ENCODE measurements at regions not wholly inside any gene's neighbourhood (a gene's known extent, or its start where the extent isn't known, plus 50 kb on each side); places are given as distances from the start of the nearest gene placed in this dataset.

DNA sequence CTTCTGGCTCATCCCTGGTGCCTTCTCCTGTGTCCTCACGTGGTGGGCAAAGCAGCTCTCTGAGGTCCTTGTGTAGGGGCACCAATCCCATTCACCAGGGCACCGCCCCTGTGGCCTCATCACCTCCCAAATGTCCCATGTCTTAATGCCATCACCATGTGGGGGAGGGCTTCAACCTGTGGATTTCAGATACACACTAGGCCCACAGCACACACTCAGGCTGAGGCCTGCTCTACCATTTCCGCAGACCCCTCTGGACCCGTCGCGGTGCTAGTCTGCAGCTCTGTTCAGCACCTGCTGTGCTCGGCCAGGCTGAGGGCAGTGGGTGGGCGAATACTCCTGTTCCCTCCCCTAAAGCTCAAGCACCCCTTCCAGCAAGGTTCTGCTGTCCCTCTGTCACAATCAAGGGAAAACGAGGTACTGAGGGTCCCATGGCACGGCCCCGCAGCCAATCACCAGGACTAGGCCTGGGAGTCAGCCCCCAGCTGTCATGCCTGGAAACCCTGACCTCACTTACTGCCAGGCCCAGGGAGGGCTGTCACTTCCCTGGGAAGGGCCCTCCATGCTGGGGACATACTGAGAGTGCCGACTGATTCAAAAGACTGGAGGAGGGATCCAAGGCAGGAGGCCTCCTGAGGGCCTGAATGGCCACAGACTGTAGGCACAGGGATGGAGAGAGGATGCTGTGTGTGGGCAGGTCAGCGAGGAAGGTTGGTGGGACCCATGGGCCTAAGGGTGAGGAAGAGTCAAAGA lies 123.8 kb upstream of the RET start:
- DNase-seq: no peak

DNA sequence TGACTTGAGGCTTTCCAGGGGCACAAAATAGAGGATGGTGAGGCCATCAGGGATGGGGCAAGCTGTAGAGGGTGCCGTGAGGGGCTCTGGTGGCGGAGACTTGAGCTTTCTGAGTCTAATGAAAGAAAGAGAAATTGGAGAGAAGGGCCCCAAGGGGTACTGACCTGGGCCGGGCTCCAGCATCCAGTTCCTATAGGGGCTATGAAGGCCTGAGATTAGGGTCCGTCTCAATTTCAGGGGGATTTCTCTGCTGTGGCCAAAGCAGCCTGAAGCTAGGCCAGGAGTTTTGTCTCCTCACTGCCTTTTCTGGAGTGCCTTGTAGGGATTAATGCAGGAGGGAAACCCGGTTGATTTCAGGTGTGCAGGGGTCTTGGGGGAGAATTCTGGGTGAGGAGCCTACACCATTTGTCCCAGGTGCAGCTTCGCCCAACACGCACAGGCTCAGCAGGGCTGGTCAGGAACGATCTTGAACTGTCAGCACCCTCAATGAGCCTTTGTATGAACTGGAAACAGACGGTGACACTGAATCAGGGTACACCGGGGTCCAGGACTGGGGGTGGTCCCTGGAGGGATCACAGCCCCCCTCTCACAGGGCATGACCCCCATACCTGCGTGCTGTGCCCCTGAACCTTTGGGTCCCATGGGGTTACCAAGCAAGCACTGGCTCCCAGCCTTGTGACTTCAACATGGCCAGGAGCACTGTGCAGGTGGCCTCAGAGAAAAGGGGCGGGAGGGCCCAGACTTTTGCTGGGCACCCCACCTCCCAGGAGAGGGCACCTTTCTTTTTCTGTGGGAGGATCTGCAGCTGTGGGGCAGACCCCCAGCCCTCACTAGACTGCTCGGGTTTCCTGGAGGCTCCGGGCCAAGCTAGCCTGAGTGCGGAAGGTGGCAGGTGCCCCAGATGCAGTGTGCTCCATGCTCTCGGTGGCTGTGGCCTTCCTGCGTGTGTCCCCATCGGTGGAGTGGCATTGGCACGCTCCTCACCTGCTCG lies 122.9 kb upstream of the RET start:
- no peak for DNase-seq

DNA sequence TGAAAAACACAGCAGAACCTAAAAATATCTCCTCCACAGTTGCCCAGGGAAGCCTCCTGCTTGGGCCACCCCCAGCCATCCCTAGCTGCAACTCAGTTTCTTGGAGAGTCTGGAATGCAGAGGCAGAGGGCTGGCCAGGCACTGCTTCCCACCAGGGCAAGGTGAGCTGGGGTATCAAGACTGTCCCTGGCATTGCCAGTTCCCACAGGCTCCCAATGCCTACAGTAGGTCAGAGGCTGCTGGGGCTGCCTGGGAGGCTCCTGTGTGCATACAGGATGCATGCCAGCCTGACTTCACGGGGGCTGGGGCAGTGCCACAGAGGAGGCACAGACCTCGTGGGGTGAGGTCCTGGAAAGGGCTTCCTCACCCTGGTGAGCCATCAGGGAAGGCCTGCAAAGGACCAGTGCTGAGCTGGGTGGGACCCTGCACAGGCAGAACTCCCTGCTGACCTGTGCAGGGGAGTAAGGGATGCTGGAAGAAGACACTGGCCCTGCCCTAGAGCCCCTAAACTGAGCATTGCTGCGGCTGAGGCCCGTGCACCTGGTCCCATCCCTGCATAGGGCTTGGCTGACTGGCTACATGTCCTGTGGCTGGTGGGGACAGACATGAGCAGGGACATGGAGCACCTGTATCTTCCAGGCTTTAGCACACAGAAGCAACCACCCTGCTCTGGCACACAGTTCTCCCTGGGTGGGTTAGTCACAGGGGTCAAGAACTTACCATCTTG lies 121.9 kb upstream of the RET start:
- DNase-seq: no peak

DNA sequence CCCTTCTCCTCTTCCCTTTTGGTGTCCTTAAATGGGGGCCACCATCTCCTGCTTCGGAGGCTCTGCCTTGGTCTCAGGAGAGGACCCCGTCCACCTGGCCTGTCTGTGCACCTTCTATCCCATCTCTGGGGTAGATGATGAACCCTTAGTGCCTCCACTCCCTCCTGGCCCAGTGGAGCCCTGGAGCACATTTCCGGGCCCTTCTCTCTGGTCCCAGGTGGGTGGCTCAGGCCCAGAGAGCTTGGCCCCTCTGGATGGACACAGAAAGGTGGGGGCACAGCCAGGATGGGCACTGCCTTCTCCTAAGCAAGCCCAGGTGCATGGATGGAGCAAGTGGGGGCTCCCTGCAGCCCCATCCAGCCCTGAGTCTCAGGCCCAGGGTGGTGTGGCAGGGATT lies 121.4 kb upstream of the RET start:
- DNase-seq: no peak

DNA sequence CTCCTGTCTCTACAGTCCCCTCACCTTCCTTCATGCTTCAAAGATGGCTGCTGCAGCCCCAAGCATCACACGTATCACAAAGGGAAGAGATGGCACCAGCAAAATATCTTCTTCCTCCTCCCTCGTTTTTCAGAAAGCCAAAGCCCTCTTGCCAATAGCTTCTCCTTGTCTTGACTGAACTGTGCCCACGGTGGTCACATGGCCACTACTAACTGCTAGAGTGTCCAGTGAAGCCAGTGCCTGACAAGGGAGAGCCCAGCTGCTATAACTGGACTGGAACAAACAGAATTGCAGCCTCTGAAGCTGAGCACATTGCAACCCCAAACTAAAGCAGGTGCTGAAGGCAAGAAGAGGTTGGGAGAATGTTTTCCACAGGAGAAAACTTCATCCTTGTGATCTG lies 120.8 kb upstream of the RET start:
- DNase-seq: no peak

DNA sequence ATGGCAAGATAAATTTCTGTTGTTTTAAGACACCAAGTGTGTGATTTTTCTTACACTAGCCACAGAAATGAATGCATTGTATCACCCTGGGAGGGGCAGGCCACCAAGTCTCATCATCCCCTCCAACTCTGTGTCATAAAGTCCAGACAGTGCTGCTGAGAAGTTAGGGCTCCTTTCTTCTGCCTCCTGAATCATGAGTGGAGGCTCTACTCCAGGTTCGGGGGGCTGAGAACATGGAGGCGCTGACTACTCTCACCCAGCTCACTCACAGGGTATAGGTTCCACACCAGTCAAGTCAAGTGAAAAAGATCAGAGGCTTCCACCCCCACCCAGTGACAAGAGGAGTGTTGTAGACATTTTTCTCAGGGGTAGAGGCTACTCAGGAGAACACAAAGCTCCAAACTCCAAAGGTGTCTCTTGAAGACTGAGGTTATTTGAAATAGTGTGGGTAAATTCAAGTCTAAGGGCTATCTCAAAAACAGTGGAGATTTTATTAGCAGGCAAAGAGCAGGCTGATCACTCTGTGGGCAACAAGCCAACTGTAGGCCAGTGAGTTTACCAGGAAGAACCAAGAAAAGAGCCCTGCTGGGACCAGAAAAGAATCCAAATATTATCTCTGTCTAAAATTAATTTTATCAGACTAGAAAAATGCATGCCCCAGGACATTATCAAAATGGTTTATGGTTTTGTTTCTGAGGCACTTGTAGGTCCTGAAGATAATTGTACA lies 118.6 kb upstream of the RET start:
- no peak for DNase-seq

DNA sequence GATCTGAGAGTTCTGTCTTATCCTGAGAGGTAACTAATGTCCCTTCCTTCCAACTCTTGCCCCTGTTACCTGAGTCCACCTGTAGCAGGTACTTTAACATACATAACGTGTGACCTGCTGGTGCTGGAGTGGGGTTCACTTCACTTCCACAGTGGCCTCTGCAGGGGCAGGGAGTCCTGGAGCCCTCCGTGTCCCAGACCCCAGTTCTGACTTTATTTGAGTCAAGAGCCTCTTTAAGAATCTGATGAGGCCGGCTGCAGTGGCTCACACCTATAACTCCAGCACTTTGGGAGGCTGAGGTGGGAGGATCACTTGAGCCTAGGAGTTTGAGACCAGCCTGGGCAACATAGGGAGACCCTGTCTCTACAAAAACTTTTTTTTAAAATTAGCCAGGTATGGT lies 117.0 kb upstream of the RET start:
- DNase-seq: no peak

DNA sequence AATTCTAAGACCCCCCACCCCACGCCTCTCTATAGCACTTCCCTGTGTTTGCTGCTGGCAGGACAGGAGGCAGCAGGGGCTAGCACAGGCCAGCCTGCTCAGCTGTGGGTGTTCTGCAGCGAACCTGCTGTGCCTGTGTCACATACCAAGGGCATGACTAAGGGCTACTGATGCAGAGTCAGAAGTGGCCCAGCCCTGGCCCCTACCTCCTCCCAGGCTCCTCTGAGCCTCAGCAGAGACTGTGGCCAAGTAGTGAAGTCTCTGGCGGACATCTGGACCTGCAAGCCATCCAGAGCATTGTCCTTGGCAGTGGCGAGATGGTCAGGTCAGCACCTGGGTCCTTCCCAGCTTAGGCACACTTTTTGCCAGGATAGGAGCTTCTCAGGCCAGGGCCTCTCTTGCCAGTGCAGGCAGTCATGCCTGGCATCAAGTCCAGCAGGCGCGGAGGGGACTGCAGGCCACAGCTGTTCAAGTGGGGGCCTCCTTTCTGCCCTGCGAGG lies 116.3 kb upstream of the RET start:
- DNase-seq: no peak

DNA sequence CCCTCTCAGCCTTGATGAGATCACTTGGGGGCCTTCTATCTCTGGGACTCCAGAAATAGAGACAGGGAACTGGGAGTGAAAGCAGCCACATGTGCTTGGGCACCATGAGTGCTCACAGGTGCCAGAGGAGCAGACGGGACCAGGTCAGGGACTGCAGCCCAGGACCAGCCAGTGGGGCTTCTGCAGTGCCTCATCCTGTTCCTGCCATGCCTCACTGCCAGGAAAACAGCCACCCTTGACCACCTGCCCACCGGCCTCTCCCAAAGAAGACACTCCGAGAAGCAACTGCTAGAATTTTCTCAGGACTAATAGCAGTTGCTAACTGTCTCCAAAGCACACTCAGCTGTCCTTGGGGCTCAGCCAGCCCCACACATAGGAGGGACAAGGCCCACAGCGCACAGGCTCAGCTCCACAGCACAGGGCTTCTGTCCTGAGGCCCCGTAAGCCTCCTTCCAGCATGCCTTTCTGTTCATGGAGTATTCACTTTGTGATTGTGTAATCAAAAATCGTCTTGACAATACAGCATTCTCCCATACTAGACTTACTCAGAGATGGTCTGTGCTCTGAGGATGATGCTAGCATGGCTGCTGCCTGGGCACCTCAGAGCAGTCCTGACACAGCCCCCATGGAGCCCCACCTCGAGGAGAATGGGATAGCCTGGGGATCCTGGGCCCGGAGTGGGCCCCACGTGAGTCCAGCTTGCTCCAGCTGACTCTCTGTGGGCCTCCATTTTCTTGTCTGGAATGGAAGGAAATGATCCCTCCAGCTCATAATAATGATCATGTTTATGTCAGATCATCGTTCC lies 115.7 kb upstream of the RET start:
- no peak for DNase-seq

DNA sequence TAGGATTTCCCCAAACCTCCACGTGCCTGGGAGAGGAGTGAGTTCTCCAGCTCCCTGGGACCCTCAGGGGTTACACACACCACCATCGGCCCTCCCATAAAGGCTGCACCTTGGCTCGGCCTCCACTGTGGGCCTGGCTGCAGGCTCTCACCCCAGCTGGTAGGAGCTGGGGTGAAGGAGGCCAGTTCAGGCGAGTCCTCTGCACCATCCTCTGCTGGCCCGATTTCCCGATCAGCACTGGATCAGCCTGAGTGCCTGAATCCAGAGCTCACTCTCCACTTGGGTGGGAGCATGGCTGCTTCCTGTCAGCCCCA lies 115.1 kb upstream of the RET start:
- no peak for DNase-seq

DNA sequence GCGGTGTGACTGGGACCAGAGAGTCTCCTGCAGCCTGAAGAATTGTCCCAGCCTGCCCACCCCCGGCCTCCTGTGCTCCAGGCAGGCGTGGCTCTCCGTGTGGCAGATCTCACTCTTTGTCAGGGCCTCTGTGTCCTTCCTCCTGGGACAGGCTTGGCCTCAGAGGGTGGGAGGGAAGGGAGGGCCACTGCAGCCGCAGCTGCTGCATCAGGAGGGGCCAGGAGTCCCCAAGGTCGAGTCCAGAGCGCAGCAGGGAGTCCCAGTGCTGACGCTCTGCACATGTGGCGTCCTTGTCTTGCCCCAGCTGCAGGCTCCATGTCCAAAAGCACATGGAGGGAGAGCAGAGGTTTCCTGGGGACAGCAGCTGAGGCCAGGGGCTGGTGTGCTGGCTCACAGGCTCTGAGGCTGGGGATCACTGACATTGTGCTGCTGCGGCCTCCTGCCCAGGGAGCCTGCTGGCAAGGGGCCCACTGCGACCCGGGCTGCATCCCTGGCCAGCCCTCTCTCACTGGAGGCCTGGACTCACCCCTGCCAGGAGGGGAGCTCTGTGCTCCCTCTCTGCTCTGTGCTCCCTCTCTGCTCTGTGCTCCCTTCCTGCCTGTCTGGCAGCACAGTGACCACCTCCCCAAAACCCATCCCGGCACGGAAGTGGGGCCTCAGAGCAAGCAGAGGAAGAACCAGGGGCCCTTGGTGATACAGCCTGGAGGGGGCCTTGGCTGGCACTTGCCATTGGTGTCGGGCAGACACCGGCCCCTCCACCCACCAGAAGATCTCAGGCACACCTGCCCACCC lies 114.6 kb upstream of the RET start:
- no peak for DNase-seq

DNA sequence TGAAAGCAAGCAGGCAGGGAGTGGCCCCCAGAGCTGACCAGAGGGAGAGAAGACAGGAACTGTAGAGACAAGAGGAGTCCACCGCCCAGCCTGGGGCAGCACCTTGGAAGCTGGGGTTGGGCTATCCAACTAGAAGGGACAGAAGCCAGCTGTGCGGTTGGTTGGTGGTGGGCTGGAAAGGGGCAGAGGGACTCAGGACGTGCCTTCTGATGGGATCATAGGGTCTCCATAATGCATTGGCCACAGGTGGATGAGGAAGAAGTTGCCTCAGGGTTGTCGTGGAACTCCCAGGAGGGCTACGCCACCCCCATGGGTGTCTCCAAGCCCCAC lies 114.0 kb upstream of the RET start:
- no peak for DNase-seq

DNA sequence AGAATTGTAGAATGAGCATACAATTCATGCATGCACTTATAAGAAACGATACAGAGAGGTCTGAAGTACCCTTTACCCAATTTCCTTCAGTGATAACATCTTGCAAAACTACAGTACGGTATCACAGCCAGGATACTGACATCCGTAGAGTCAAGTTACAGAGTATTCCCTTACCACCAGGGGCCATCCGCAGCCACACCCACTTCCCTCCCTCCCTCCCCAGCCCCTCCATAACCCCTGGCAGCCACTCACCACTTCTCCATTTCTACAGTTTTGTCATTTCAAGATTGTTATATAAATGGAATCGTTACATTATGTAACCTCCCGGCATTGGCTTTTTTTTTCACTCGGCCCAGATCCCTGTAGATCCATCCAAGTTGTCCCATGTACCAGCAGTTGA lies 113.6 kb upstream of the RET start:
- no peak for DNase-seq

DNA sequence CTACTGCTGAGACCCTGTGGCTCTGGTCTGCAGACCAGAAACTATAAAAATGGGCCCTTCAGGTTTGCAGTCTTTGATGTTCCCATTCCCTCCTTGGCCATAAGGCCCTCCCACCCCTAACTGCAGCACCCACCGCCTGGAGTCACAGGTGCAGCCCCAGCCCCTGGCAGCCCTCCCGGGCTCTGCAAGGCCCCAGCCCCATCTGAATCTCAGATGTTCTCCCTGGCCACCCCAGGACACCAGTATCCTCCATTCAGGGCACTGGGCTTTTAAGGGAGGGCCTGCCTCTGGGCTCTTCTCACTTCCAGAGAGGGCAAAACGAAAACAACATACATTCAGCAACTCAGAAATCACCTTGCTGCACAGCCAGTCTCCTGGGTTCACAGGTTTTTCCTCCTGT lies 107.7 kb upstream of the RET start:
- DNase-seq: no peak

DNA sequence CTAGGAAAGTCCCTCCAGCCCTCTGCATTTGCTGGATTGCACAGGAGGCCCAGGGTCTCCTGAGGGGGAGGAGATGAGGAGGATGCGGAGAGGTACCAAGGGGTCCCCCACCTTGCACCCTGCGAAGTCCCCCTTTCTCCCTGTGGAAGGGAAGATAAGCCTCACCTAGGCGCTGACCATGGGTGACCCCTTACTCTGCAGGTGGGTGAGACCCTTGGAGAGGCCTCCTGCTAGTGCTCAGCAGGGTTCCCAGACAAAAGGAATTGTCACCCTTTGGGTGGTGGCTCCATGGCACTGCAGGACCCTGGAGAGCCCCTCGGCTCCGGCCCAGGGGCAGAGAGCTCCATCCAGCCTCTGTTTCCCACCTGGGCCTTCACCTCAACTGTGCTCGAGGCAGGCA lies 107.0 kb upstream of the RET start:
- DNase-seq: no peak

DNA sequence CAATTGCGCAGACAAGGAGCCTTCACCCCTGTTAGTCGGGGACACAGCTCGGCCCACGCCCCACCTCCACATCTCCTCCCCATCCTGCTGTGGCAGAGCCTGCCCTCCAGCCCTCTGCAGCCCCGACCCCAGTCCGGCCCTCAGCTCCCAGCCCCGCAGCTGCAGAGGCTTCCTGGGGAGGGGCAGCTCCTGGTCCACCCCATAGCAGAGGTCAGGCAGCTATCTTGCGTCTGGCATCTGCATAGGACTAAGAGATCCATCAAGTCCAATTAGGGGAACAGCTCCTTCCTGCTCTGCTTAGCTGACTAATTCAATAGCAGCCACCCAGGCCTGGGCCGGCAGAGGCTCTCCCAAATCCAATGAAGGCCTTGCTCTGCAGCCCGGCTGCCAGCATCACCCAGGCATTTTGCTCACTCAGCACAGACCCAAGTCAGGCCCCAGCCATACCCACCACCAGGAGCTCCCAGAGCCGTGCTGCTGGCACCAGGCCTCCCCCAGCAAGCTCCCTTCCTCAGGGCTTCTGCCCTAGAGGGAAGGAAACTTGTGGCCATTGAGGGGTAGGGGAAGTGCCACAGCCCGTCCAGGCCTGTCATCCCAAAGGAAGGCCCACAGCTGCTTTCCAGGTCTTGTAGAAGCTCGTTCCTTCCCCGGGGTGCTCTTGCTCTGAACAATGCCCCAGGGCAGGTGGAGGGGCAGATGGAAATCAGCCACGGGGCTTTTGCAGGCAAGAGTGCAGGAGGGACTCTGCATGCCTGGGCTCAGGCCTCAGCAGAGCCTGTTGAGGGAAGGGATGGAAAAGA lies 106.2 kb upstream of the RET start:
- no peak for DNase-seq

DNA sequence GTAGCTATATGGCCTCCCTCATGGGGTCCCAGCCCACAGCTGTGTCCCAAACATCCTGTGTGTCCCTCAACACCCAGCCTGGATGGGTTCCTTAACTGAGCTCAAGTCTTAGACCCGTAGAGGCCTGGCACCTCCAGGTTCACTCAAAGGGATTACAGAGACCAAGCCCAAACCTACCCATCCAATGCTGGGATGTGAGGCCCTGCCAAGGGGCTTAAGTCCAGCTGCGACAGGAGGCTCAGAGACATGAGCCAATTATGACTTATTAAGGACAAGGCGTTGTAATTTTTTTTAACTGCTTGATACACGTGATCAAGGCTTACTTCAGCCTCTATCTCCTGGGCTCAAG lies 105.6 kb upstream of the RET start:
- no peak for DNase-seq

DNA sequence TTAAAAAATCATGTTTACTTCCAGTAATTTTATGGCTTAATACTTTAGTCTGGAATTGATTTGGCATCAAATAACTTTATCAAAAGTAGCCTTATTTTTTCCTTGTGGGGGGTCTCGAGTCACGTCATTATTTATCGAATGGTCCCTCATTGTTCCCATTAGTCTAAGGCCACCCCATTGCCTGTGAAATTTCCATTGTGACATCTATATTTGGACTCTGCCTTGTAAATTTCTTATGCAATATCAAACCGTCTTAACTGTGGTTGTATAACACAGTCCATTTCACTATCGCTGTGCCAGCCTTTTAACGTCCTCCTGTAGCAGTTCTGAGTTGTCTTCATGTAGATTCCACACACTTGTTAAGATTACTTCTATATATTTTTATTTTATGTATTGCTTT lies 103.9 kb upstream of the RET start:
- no peak for DNase-seq

DNA sequence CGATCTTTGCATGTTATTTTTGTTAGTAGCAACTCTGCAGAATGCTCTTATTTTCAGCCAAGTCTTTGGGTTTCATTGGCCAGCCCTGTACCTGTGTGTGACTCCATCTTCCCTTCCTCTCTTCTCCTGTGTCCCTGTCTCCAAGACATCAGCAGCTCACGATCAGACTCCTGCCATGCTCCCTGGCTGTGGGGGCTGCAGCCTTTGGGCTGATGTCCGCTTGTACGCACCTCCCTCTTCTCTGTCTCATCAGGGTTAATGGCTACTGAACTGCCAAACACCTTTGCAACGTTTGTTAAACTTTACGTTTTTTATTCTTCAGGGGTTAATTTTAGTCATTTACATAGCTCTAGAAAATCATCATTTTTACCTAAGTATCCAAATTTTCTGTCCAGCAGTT lies 103.5 kb upstream of the RET start:
- DNase-seq: no peak

DNA sequence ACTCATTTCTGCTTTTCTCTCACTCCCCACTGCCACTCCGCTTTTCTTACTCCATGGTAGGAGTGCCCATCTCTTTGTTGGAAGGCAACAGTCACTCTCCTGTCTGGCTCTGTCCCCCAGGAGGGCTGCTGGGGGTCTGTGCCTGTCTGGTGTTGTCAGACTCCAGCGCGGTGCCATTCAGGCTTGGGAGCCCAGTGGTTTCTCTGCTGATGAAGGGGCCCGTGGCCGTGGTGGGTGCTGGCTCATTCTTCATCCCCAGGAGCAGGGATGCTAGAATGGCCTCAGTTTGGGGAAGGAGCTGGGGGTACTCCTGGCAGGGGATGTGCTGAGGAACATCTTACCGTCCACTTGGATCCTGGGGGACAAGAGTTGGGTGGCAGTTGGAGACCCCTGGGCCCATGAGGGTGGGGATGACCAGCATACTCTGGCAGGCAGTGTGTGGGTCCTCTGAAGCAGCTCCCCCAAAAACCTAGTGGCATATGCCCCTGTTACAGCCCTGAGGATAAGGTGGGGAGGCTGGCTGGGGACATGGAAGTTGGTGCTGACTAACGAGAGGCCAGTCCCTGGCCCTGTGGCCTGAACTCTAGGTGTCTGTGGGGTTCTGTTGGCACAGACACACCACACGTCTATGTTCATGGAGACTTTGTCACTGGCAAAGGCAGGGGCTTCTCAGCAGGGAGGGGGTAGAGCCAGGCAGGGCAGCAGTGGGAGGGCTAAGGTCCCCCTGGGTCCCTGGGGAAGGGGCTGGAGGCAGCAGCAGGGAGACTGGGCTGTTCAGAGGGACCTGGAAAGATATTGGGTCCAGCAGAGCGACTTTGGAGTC lies 102.8 kb upstream of the RET start:
- no peak for DNase-seq
